ENCODE measurements at regions not wholly inside any gene's neighbourhood (a gene's known extent, or its start where the extent isn't known, plus 50 kb on each side); places are given as distances from the start of the nearest gene placed in this dataset.

GRCh38 chr20:50406610-50407136 lies 103.5 kb upstream of the PTPN1 start:
- H3K4me1 ChIP-seq (replicated peaks in 1 of 2; ENCODE audit: control insufficient read depth in 2 of 2, insufficient read depth in 2 of 2, low read length in 2 of 2) = peaks cover 0 to under 1% of the 10 kb centered on the region in 2 experiments; a peak in 1 of 5 replicates
- H3K27ac ChIP-seq (ENCODE audit: extremely low read depth, low read depth, low read length) = no peak overlapping the region
- H3K9ac ChIP-seq (ENCODE audit: insufficient read depth in 1 of 2, low read depth in 2 of 2, low read length in 2 of 2) = no peak overlapping the region
- intact Hi-C loops (cut with micrococcal nuclease) (no loop called here), in situ Hi-C loops (cut with MboI) (no loop called here)
- BruUV-seq (replicated peaks) = no TSS peak
- no peak overlapping the region for H3K4me3 ChIP-seq
- DNase-seq (ENCODE audit: extremely low read depth in 1 of 4, low spot score in 3 of 4) = no peak
- ATAC-seq = no peak
- H3K9me1 ChIP-seq (ENCODE audit: control insufficient read depth, insufficient read depth, low read length) = no peaks in the 10 kb centered on the region
- no peaks in the 10 kb centered on the region for H3K9me3 ChIP-seq (replicated peaks; ENCODE audit: control insufficient read depth, insufficient read depth, low read depth, low read length)
- CTCF ChIA-PET (ENCODE audit: low intra/inter-chr PET ratio) = no interaction called here
- no peaks in the 10 kb centered on the region for H4K20me1 ChIP-seq (replicated peaks; ENCODE audit: control insufficient read depth, insufficient read depth, low read length)
- H3K27me3 ChIP-seq (ENCODE audit: control insufficient read depth in 2 of 2, insufficient read depth in 2 of 2, low read length in 2 of 2) = 0 out of 5 replicates have a peak, but pooled peaks cover 2 to 7% of the 10 kb centered on the region in 2 experiments
- peak in 1 of 2 experiments; percentile 52; a peak in 2 of 4 replicates for TF ChIP-seq KDM1A (IDR thresholded peaks at IDR 0.05)
- TF ChIP-seq RBM25 (IDR thresholded peaks at IDR 0.05; ENCODE audit: low read depth, low read length, severe bottlenecking) = peak; percentile 74
- TF ChIP-seq HDAC2 (IDR thresholded peaks at IDR 0.05) = 0 out of 2 replicates have a peak, but pooled peaks have one; percentile 19
- TF ChIP-seq BRD9 (IDR thresholded peaks at IDR 0.05; ENCODE audit: low read depth, partially characterized antibody) = peak; percentile 86
- TF ChIP-seq SMARCA4 (IDR thresholded peaks at IDR 0.05) = no peak
- peak; percentile 55 for TF ChIP-seq ZFP36 (IDR thresholded peaks at IDR 0.05; ENCODE audit: low read depth, low read length, partially characterized antibody)
- no peak for TF ChIP-seq ARID1B (IDR thresholded peaks at IDR 0.05)
- peak; percentile 68; the same call in 1 of the 2 replicates for TF ChIP-seq SMARCA5 (IDR thresholded peaks at IDR 0.05)
- TF ChIP-seq BCOR (IDR thresholded peaks at IDR 0.05) = peak; percentile 52; the same call in 1 of the 2 replicates
- 0 out of 2 replicates have a peak, but pooled peaks have one; percentile 2 for TF ChIP-seq MAFG (tag; conservative IDR thresholded peaks at IDR 0.05)
- no peak overlapping the region for H3K4me2 ChIP-seq (ENCODE audit: insufficient read depth, low read length)
- H2AFZ ChIP-seq (ENCODE audit: low read depth, low read length) = no peak overlapping the region; the same call in 1 of the 2 replicates
- H3K36me3 ChIP-seq (ENCODE audit: control insufficient read depth, insufficient read depth, low read length) = no peaks in the 10 kb centered on the region
- peak; percentile 49 for FAIRE-seq
- 33% methylated on average over 9 of the region's 9 CpGs for WGBS (ENCODE audit: insufficient coverage, low coverage, missing lambda C conversion rate)
- POLR2A ChIA-PET = interaction anchor here (1.0 kb wide), 1 partner anchor 8 kb away, joined by 3 read pairs; no protein-coding TSS in a partner anchor
- no peaks in the 10 kb centered on the region for H3K79me2 ChIP-seq (ENCODE audit: control insufficient read depth, insufficient read depth, low read length)

All from K562 (cell line).